OCI-LY7 (cell line): ENCODE measurements at regions not wholly inside any gene's neighbourhood (a gene's known extent, or its start where the extent isn't known, plus 50 kb on each side); places are given as distances from the start of the nearest gene placed in this dataset.

Source experiments
- BruUV-seq: library from RNA; stranded (reverse); fragments of 400-500 nt; replicated peaks from 2 replicates; lab custom pipeline; 2021; lab: Mats Ljungman, UMichigan
- CTCF ChIA-PET: fragments of 300-600 bp; sonication (Branson Sonifier 250); formaldehyde crosslinking; loops from one replicate; lab custom pipeline; 2022; ENCODE audit warnings: antibody characterized with exemption; ENCODE audit not compliant: unreplicated experiment; lab: Charles Lee
- POLR2A ChIA-PET: fragments of 300-600 bp; sonication (Branson Sonifier 250); formaldehyde crosslinking; loops from one replicate; lab custom pipeline; 2022; ENCODE audit warnings: antibody characterized with exemption; lab: Charles Lee
- DNase-seq: peaks from one replicate; pipeline ENCODE4 v3.0.0-alpha.2; 2015; ENCODE audit warnings: low spot score
- H2AFZ ChIP-seq: fragments of 200-600 bp; sonication (generic), shearing (Covaris generic); 2 replicates; pipeline ENCODE4 v1.6.1; 2014; ENCODE audit warnings: mild to moderate bottlenecking, antibody characterized with exemption, low read length, moderate library complexity
- H3K27ac ChIP-seq: fragments of 200-600 bp; sonication (generic); 2 replicates; pipeline ENCODE4 v1.5.1; 2014; ENCODE audit warnings: mixed run types, low read depth, mild to moderate bottlenecking, moderate library complexity, low read length, inconsistent platforms; ENCODE audit not compliant: poor library complexity, severe bottlenecking
- H3K36me3 ChIP-seq: fragments of 200-600 bp; sonication (generic); 2 replicates; pipeline ENCODE4 v1.6.1; 2014; ENCODE audit warnings: mild to moderate bottlenecking, antibody characterized with exemption, low read length, moderate library complexity, mixed read lengths; ENCODE audit not compliant: insufficient read depth
- H3K4me1 ChIP-seq: fragments of 200-600 bp; sonication (generic); 2 replicates; pipeline ENCODE4 v1.5.1; 2014; ENCODE audit warnings: mild to moderate bottlenecking, low read length; ENCODE audit not compliant: insufficient read depth, poor library complexity, severe bottlenecking
- H3K4me2 ChIP-seq: fragments of 200-600 bp; sonication (generic); 2 replicates; pipeline ENCODE4 v1.6.1; 2014; ENCODE audit warnings: mild to moderate bottlenecking, low read length
- H3K4me3 ChIP-seq: fragments of 200-600 bp; sonication (generic); 2 replicates; pipeline ENCODE4 v1.5.1; 2014; ENCODE audit warnings: mild to moderate bottlenecking, low read depth, low read length; ENCODE audit not compliant: poor library complexity, severe bottlenecking
- H3K79me2 ChIP-seq: fragments of 200-600 bp; sonication (generic); 2 replicates; pipeline ENCODE4 v1.6.1; 2016; ENCODE audit warnings: low read depth, mild to moderate bottlenecking, low read length, moderate library complexity, mixed read lengths; ENCODE audit not compliant: insufficient read depth
- H3K9me2 ChIP-seq: fragments of 200-600 bp; sonication (generic); 2 replicates; pipeline ENCODE4 v1.6.1; 2016; ENCODE audit warnings: mild to moderate bottlenecking, low read length, mixed read lengths; ENCODE audit not compliant: insufficient read depth
- H3K9me3 ChIP-seq: fragments of 200-600 bp; sonication (generic); 2 replicates; pipeline ENCODE4 v1.6.1; 2014; ENCODE audit warnings: mild to moderate bottlenecking, mixed run types, low read length, mixed read lengths
- H4K20me1 ChIP-seq: fragments of 200-600 bp; sonication (generic); 2 replicates; pipeline ENCODE4 v1.6.1; 2014; ENCODE audit warnings: mild to moderate bottlenecking, antibody characterized with exemption, low read length, moderate library complexity, mixed read lengths; ENCODE audit not compliant: insufficient read depth
- EZH2phosphoT487 ChIP-seq: fragments of 200-600 bp; sonication (generic); IDR thresholded peaks from 2 replicates; pipeline ENCODE4 v1.6.1; 2018; ENCODE audit warnings: low read depth, borderline replicate concordance, mild to moderate bottlenecking, mixed run types, antibody characterized with exemption, low read length, moderate library complexity, mixed read lengths
- intact Hi-C: fragments of 100-400 bp; cut with micrococcal nuclease; formaldehyde crosslinking; loops from one replicate; pipeline ENCODE4 v1.10.0; 2022; ENCODE audit not compliant: unreplicated experiment
- TF ChIP-seq, protein P1 (sequence below): fragments of 200-600 bp; sonication (generic); conservative IDR thresholded peaks from 2 replicates; pipeline ENCODE4 v1.5.1; 2014; ENCODE audit warnings: mild to moderate bottlenecking, antibody characterized with exemption, low read length, moderate library complexity, mixed read lengths

DNA sequence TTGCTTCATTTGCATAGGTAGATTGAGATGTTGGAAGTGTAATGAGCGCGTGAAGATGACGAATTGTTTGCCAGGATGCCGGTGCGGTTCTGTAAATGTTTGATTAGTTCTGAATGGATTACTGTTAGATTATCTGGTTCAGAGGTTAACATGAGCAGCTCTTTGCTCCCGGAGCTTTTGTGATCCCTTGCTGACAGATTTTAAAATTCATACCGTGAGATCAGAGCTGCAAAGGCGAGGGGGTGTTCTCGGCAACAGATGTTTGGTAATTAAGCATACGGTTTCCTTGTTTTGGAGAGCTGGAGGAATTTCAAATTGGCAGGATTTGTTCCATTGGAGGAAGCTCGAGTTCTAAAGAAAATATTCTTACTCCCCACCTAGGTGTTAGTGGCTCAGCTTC lies 237.8 kb upstream of the GPR26 start:
- H3K9me2 ChIP-seq = no peaks in the 10 kb centered on the region
- CTCF ChIA-PET = no interaction called here
- no peak overlapping the region for H2AFZ ChIP-seq
- TF ChIP-seq, protein P1, sequence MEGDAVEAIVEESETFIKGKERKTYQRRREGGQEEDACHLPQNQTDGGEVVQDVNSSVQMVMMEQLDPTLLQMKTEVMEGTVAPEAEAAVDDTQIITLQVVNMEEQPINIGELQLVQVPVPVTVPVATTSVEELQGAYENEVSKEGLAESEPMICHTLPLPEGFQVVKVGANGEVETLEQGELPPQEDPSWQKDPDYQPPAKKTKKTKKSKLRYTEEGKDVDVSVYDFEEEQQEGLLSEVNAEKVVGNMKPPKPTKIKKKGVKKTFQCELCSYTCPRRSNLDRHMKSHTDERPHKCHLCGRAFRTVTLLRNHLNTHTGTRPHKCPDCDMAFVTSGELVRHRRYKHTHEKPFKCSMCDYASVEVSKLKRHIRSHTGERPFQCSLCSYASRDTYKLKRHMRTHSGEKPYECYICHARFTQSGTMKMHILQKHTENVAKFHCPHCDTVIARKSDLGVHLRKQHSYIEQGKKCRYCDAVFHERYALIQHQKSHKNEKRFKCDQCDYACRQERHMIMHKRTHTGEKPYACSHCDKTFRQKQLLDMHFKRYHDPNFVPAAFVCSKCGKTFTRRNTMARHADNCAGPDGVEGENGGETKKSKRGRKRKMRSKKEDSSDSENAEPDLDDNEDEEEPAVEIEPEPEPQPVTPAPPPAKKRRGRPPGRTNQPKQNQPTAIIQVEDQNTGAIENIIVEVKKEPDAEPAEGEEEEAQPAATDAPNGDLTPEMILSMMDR = no peak
- no peak for TF ChIP-seq EZH2phosphoT487
- H3K4me2 ChIP-seq = no peak overlapping the region
- BruUV-seq = no TSS peak
- H3K27ac ChIP-seq = no peak overlapping the region
- H3K79me2 ChIP-seq = no peaks in the 10 kb centered on the region
- no peaks in the 10 kb centered on the region for H3K36me3 ChIP-seq
- no peaks in the 10 kb centered on the region for H3K4me1 ChIP-seq
- H4K20me1 ChIP-seq = no peaks in the 10 kb centered on the region
- DNase-seq = no peak
- no peak overlapping the region for H3K4me3 ChIP-seq
- intact Hi-C loops = no loop called here
- POLR2A ChIA-PET = interaction anchor here (1.0 to 1.8 kb wide), 2 partner anchors 11 to 13 kb away, joined by 3 to 6 read pairs; no protein-coding TSS in a partner anchor
- no peaks in the 10 kb centered on the region for H3K9me3 ChIP-seq

DNA sequence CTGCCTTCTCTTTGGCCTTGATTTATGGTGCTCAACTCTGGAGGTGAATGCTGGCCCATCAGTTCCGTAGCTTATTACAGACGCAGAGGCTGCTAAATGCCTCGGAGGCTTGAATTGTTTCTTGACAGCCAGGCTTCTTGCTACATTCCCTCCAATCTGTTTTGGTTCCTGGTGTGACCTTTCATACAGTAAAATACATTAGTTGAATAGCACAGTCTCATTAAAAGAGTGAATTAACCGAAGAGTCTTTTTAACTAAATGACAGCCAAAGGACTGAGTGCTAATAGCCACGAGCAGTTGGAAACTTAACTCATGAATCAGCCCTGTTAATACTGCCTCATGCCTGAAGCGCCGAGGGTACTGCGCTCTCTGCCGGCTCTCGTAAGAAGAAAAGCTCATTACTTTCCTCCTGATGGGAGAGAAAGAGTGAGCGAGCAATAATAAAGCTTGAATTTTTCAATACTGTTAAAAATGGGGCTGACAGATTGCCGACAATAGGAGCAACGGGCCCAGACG lies 236.4 kb upstream of the GPR26 start:
- intact Hi-C loops = no loop called here
- no peak overlapping the region for H3K4me3 ChIP-seq
- no peaks in the 10 kb centered on the region for H4K20me1 ChIP-seq
- CTCF ChIA-PET = no interaction called here
- no peaks in the 10 kb centered on the region for H3K79me2 ChIP-seq
- H3K9me2 ChIP-seq = no peaks in the 10 kb centered on the region
- no TSS peak for BruUV-seq
- H2AFZ ChIP-seq = no peak overlapping the region
- no peak for DNase-seq
- H3K27ac ChIP-seq = no peak overlapping the region
- H3K36me3 ChIP-seq = no peaks in the 10 kb centered on the region
- no peaks in the 10 kb centered on the region for H3K4me1 ChIP-seq
- no peaks in the 10 kb centered on the region for H3K9me3 ChIP-seq
- TF ChIP-seq EZH2phosphoT487 = no peak
- TF ChIP-seq, protein P1 = no peak
- H3K4me2 ChIP-seq = no peak overlapping the region
- POLR2A ChIA-PET = interaction anchor here (0.7 to 1.7 kb wide), 3 partner anchors 14 to 120 kb away, joined by 3 to 4 read pairs (median 3); no protein-coding TSS in a partner anchor

DNA sequence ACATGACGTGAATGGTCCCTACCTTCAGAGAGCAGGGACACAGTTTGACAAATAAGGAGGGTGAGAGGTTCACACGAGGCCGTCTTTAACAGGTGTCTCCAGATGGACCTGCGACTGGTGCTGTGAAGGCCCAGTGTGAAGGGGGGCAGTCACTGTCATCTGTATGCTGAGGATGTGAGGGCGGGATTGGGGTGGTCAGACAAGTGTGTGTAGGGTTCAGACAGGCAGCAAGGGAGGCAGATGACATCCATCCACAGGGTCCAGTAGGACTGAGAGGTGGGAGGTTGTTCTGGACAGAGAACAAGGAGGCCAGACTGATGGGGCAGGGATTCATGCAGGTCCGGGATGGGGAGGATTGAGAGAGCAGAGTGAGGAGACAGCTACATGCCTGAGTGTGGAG lies 232.6 kb upstream of the GPR26 start:
- CTCF ChIA-PET = no interaction called here
- Histone ChIP-seq H4K20me1 (no peaks in the 10 kb centered on the region), H3K9me2 (no peaks in the 10 kb centered on the region), H3K4me2 (no peak overlapping the region), H3K4me1 (no peaks in the 10 kb centered on the region), H3K36me3 (no peaks in the 10 kb centered on the region), H3K9me3 (no peaks in the 10 kb centered on the region), H2AFZ (no peak overlapping the region), H3K27ac (no peak overlapping the region), H3K4me3 (no peak overlapping the region), H3K79me2 (no peaks in the 10 kb centered on the region)
- intact Hi-C loops = no loop called here
- POLR2A ChIA-PET = interaction anchor here (0.7 kb wide), 1 partner anchor 42 kb away, joined by 3 read pairs; no protein-coding TSS in a partner anchor
- TF ChIP-seq, protein P1 = no peak
- TF ChIP-seq EZH2phosphoT487 = no peak
- DNase-seq = no peak
- no TSS peak for BruUV-seq
